Endothelial cell of umbilical vein (primary cell): ENCODE measurements at regions not wholly inside any gene's neighbourhood (a gene's known extent, or its start where the extent isn't known, plus 50 kb on each side); places are given as distances from the start of the nearest gene placed in this dataset.

Experiments used
- CTCF ChIP-seq, 2 donors: IDR thresholded peaks; 1 replicate in 1 of 2; 2 replicates in 1 of 2; pipeline ENCODE4 v1.5.1; 2011; ENCODE audit warnings: low read length in 2 of 2, mild to moderate bottlenecking in 2 of 2, moderate library complexity in 2 of 2, control low read depth in 1 of 2, inconsistent platforms in 1 of 2, low read depth in 1 of 2; ENCODE audit not compliant: insufficient read depth in 1 of 2; ENCODE audit errors: extremely low read depth in 1 of 2
- EZH2 ChIP-seq: IDR thresholded peaks from 2 replicates; pipeline ENCODE4 v1.6.1; 2012; ENCODE audit warnings: borderline replicate concordance, low read depth, mild to moderate bottlenecking, moderate library complexity, low read length, inconsistent platforms; ENCODE audit not compliant: severe bottlenecking
- JUN ChIP-seq: IDR thresholded peaks from 2 replicates; pipeline ENCODE4 v1.6.1; 2011; ENCODE audit warnings: borderline replicate concordance, low read depth; ENCODE audit not compliant: insufficient read length, insufficient read depth
- MAX ChIP-seq: IDR thresholded peaks from 2 replicates; pipeline ENCODE4 v1.6.1; 2011; ENCODE audit not compliant: insufficient read depth, insufficient read length
- POLR2A ChIP-seq: IDR thresholded peaks from 2 replicates; pipeline ENCODE4 v1.6.1; 2012; ENCODE audit warnings: low read depth, mild to moderate bottlenecking, control low read depth, low read length
- POLR2AphosphoS5 ChIP-seq: IDR thresholded peaks from 2 replicates; pipeline ENCODE4 v1.6.1; 2012; ENCODE audit warnings: low read depth, mild to moderate bottlenecking, control low read depth, low read length, moderate library complexity; ENCODE audit not compliant: insufficient read depth

DNA sequence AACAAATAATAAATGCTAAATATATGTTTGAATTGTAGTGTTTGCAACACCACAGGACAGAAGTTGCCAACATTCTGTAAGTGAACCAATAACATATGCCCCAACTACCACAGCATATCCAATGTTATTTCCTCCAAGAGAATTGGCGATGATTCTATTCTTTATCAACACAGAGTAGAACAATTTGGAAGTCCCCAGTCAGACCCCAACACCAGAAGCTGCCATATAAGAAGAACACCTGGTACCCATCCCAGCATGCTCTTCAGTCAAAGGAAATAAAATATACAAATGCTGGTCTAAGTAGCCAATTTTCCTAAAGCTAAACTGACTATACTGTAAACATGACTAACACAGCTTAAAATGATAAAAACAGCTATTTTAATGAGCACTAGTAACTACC, 145.7 kb downstream of the KLF12 start:
- TF ChIP-seq EZH2 (no peak), POLR2AphosphoS5 (no peak), CTCF (IDR thresholded peaks at IDR 0.05; ENCODE audit: extremely low read depth in 1 of 2, insufficient read depth in 1 of 2, low read depth in 1 of 2, low read length in 2 of 2) (no peak), MAX (no peak), POLR2A (no peak), JUN (no peak)
